ENCODE measurements at regions not wholly inside any gene's neighbourhood (a gene's known extent, or its start where the extent isn't known, plus 50 kb on each side); places are given as distances from the start of the nearest gene placed in this dataset.

GRCh38 chr9:29069376-29069775 lies 1496.1 kb upstream of the C9orf72 start:
- Histone ChIP-seq H2AFZ (ENCODE audit: control insufficient read depth, low read depth, low read length) (no peak overlapping the region), H3K27me3 (replicated peaks in 1 of 2; ENCODE audit: control insufficient read depth in 2 of 2, insufficient read depth in 2 of 2, low read length in 1 of 2) (no peaks in the 10 kb centered on the region), H3K4me3 (no peak overlapping the region), H3K9me3 (replicated peaks; ENCODE audit: control insufficient read depth, insufficient read depth, low read length) (no peaks in the 10 kb centered on the region), H4K20me1 (ENCODE audit: control insufficient read depth, insufficient read depth) (no peaks in the 10 kb centered on the region), H3K27ac (ENCODE audit: control insufficient read depth, insufficient read depth) (no peak overlapping the region), H3K36me3 (ENCODE audit: control insufficient read depth in 2 of 2, insufficient read depth in 2 of 2, low read length in 1 of 2) (no peaks in the 10 kb centered on the region), H3K9ac (ENCODE audit: control insufficient read depth, insufficient read depth, low read length) (no peak overlapping the region), H3K4me1 (ENCODE audit: control insufficient read depth, insufficient read depth, low read length) (no peaks in the 10 kb centered on the region), H3K4me2 (ENCODE audit: control insufficient read depth, insufficient read depth) (no peak overlapping the region), H3K79me2 (ENCODE audit: control insufficient read depth, insufficient read depth, low read length) (no peaks in the 10 kb centered on the region)
- ChIA-PET SMC1A (ENCODE audit: uncharacterized antibody, unreplicated experiment) (no interaction called here), RAD21 (ENCODE audit: unreplicated experiment) (no interaction called here), CTCF (no interaction called here), POLR2A (no interaction called here)
- TF ChIP-seq PAX8 (IDR thresholded peaks at IDR 0.05) = no peak
- no peak for TF ChIP-seq IKZF1 (conservative IDR thresholded peaks at IDR 0.05)
- TF ChIP-seq BCL11A (IDR thresholded peaks at IDR 0.05; ENCODE audit: low read depth, low read length) = no peak
- no peak for TF ChIP-seq CHD2 (IDR thresholded peaks at IDR 0.05; ENCODE audit: borderline replicate concordance, low read depth, low read length)
- TF ChIP-seq CREM (IDR thresholded peaks at IDR 0.05; ENCODE audit: low read depth) = no peak
- TF ChIP-seq TBL1XR1 (IDR thresholded peaks at IDR 0.05; ENCODE audit: low read depth, low read length) = no peak
- no peak for TF ChIP-seq SP1 (IDR thresholded peaks at IDR 0.05; ENCODE audit: low read depth, low read length)
- no peak for TF ChIP-seq SMAD5 (IDR thresholded peaks at IDR 0.05; ENCODE audit: low read depth)
- no peak for TF ChIP-seq IKZF2 (IDR thresholded peaks at IDR 0.05)
- no peak for TF ChIP-seq PAX5 (IDR thresholded peaks at IDR 0.05; ENCODE audit: borderline replicate concordance, low read depth, low read length)
- TF ChIP-seq PML (IDR thresholded peaks at IDR 0.05; ENCODE audit: low read length) = no peak
- no peak for TF ChIP-seq POLR2AphosphoS5 (IDR thresholded peaks at IDR 0.05; ENCODE audit: low read length)
- no peak for TF ChIP-seq TARDBP (IDR thresholded peaks at IDR 0.05; ENCODE audit: borderline replicate concordance)
- TF ChIP-seq TAF1 (IDR thresholded peaks at IDR 0.05; ENCODE audit: borderline replicate concordance, low read depth, low read length) = no peak
- TF ChIP-seq, protein P1, sequence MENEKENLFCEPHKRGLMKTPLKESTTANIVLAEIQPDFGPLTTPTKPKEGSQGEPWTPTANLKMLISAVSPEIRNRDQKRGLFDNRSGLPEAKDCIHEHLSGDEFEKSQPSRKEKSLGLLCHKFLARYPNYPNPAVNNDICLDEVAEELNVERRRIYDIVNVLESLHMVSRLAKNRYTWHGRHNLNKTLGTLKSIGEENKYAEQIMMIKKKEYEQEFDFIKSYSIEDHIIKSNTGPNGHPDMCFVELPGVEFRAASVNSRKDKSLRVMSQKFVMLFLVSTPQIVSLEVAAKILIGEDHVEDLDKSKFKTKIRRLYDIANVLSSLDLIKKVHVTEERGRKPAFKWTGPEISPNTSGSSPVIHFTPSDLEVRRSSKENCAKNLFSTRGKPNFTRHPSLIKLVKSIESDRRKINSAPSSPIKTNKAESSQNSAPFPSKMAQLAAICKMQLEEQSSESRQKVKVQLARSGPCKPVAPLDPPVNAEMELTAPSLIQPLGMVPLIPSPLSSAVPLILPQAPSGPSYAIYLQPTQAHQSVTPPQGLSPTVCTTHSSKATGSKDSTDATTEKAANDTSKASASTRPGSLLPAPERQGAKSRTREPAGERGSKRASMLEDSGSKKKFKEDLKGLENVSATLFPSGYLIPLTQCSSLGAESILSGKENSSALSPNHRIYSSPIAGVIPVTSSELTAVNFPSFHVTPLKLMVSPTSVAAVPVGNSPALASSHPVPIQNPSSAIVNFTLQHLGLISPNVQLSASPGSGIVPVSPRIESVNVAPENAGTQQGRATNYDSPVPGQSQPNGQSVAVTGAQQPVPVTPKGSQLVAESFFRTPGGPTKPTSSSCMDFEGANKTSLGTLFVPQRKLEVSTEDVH (IDR thresholded peaks at IDR 0.05; ENCODE audit: low read depth, partially characterized antibody) = no peak
- TF ChIP-seq JUND (IDR thresholded peaks at IDR 0.05; ENCODE audit: low read depth, low read length) = no peak
- TF ChIP-seq, protein P2, sequence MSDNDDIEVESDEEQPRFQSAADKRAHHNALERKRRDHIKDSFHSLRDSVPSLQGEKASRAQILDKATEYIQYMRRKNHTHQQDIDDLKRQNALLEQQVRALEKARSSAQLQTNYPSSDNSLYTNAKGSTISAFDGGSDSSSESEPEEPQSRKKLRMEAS (IDR thresholded peaks at IDR 0.05; ENCODE audit: low read depth, low read length) = no peak
- no peak for TF ChIP-seq CBX3 (IDR thresholded peaks at IDR 0.05; ENCODE audit: borderline replicate concordance, low read depth)
- FAIRE-seq (no peak), DNase-seq (ENCODE audit: low read depth, low spot score) (no peak), ATAC-seq (no peak)
- no TSS peak for BruUV-seq (replicated peaks)
- intact Hi-C loops (cut with micrococcal nuclease; ENCODE audit: unreplicated experiment) = no loop called here
- in situ Hi-C loops (cut with MboI) = no loop called here
